HG02588 (cell line): ENCODE measurements at regions not wholly inside any gene's neighbourhood (a gene's known extent, or its start where the extent isn't known, plus 50 kb on each side); places are given as distances from the start of the nearest gene placed in this dataset.

ENCODE experiments used
- ATAC-seq: cut with Tn5 transposase; IDR thresholded peaks from one replicate; pipeline ENCODE4 v1.9.1; 2021; ENCODE audit warnings: mild to moderate bottlenecking, moderate library complexity; ENCODE audit not compliant: unreplicated experiment

DNA sequence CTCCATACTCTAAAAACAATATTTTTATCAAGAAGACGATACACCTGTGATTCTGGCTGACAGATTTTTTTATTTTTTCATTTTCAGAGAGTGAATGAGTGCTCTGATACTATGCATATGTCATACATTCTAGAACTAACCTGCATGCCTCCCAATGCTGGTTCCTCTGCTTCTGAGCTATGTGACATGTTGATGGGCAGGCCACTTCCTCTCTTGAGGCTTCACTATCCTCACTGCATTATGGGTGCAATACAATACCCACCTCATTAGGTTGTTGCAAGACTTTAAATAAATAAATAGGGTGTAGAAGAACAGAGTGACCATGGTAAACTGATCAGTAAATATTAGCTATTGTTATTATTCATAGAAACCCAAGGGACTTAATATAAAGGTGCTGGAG, 408.3 kb downstream of the HNRNPD start:
- ATAC-seq: no peak

DNA sequence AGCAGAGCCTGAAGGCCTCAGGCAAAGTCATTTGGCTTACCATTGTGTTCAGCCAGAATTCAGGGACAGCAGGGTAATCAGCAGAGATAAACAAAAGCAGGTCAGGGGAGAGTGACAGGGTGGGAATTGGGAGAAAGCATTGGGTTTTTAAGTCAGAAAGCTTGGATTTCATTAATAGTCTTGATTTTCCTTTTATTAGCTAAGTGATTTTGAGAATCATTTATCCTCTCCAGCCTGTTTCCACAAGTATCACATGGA, 410.1 kb downstream of the HNRNPD start:
- ATAC-seq: no peak

DNA sequence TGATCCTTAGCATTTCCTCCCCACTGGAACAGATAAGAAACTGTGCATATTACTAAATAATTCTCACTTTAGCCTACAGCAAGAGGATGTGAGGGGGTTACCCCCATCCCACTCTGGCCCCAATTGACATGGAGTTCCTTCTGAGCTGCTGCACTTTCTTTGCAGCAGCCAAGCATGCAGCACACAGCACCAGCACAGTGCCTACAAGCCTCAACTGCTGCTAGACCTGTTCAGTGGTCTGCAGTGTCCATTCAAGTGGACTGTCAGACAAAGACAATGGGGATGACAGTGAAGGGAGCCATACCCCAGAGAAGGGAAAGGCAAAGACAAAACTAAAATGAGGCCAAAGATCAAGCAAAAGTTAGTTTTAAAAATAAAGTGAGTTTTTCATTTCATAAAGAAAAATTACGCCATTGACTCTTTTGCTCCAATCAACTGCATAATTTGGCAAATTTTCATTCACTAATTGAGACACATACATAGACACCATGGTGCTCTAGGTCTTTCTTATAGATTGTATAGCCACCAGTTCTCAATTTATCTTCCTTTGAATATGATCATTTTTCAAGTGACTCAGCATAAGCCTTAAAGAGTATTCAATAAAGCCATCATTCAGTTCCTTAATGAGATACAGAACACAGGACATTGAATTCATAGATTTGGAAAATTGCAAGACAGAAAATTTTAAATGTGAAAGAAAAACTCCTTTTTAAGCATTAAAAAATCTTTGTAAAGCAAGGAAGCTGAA, 410.6 kb downstream of the HNRNPD start:
- ATAC-seq: no peak

DNA sequence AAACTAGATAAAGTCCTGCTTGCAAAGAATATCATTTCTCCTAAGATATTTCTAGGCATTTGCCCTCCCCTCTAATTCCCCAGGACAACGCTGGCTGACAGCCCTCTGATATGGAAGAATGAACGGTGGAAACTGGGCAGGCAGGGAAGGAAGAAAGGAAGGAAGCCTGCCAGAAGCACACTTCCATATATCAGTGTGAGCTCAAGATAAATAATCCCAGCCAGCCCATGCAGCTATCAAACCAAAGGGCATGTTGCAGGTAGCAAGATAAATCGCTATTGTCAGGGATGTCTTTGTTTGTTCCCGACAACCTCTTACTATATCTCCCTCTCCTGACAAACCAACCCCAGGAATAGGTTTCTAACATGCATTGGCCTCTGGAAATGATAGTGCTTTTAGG, 412.8 kb downstream of the HNRNPD start:
- ATAC-seq: no peak

DNA sequence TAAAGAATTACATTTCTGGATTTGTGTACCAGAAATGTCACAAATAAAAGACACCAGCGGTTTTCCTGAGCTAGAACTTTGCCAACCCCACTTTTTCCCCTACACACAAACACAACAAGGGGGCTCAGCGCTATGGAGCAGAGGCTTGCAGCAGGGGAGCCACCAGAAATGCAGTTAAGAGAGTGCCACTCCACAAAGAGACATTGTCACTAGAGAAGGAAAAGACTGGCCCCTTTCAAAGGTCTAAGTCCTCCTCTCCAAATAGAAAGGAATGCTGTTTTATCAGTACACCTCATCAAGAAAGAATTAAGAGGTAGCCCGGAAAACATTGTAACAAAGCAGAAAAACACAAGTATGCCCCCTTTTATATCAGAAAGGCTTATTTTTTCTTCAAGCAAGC, 419.5 kb downstream of the HNRNPD start:
- ATAC-seq: no peak

DNA sequence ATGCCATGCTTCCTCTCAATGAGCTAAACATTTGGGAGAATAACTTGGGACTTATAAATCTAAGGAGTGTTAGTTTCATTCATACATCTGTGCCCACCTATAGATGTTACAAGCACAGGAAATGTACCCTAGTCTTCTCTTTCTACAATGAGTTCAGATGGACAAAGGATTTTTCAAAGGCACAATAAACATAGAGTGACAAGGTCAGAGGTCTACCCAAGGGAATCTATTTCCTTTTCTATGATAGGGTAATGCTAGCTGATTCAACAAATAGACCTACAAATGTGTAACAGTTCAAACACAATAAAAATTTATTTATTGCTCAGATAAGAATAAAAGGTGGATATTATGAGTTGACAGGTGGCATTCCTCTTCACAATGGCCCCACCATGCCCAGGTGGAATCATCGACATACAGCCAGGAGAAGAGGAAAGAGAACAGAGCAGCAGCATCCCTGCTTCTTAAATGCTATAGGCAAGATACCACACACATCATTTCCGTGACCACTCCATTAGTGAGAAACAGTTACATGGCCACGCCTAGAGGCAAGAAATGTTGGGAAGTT, 421.8 kb downstream of the HNRNPD start:
- ATAC-seq: no peak

DNA sequence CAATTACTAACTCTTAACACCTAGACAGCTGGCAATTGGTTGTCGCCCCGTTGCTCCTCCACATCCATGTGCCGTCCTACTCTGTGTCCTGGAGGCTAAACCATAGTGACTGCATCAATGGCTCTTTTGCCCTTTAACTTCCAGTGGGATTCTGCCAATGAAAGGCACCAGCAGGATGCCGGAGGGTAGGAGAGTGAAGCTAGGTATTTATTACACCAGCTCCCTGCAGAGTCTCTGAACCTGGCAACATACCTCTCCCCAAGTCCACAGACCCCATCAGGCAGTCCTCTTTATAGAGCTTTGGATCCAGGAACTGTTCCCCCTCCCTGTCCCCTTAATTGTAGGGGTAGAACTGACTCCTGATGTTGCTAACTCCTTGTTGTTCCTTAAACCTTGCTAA, 426.8 kb downstream of the HNRNPD start:
- ATAC-seq: no peak

DNA sequence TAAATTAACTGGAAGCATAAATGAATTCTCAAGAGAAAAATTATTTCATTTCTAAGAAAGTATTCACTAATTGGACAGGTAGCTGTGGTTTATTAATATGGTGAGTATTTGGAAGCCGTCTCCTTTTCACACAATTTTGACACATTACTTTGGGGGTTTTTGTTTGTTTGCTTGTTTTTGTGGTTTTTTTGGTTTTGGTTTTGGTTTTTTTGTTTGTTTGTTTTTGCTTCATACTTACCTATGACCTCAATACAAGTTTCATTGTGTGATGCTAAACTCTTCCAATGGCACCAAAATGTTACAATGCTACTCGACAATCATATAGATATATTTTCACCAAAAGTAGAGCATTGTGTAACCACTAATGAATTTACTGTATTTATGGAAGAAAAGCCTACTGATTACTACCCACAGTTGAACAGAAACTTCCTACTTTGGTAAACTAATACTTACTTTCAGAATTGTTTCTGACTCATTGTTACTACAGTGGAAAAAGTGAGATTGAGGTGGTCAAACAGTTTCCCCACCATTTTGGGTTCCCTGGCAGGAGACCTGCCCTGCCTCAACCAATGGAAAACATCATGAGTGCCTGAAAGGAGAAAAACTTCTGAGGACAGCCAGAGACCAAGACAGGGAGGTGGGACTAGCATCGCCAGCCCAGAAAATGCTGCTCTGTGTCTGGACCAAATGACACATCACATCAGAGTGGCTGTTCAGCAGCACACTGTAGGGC, 443.1 kb downstream of the HNRNPD start:
- no peak for ATAC-seq

DNA sequence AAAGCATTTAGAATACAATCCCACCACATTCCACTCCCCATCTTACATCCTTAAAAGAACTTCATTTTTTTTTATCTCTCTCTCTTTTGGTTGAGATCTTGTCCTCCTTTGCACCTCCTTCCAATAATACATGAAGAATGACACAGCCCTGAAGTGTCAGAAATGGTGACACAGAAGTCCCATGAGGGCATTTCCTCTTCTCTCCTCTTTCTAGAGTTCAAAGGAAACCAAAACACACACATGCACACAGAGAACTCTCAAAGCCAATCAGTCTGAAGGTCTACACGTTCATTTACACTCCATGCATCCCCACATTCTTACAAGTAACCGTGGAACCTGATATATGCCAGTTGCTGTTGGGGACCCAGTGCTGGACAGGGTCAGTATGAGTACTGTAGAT, 450.7 kb downstream of the HNRNPD start:
- ATAC-seq: no peak

DNA sequence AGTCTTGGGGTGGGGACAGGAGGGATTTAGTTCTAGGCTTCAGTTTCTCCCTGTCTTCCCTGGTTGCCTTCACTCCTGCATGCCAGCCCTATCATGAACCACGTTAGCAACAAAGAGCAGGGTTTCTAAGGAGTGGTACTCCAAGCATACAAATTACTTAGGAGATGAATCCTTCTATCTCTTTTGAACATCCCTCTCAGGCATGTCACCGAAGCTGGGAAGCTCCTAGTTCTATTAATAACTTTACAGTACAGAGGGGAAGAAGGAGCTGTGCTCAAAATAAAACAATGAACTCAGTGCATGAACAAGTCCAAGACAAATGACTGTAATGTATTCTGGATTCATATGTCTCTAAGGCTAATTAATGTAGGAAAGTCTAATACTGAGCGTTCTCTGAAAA, 450.6 kb upstream of the RASGEF1B start:
- no peak for ATAC-seq

DNA sequence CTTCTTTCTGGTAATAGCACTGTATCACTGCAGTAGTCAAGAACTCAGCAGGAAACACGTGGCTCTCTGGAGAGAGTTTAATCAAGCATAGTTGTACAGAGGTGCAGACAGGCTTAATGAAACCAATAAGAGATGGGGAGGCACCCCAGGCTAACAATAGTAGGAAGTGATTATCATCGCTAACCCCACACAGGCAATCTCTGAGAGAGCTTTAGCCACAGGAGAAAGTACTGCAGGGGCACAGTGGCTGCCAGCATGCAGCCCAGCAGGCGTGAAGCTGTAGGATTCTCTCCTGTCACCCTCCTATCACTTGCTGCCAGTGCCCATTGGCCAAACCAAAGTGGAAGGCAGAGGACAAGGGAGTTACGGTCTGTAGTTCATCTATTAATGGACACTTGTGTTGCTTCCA, 450.0 kb upstream of the RASGEF1B start:
- ATAC-seq: no peak

DNA sequence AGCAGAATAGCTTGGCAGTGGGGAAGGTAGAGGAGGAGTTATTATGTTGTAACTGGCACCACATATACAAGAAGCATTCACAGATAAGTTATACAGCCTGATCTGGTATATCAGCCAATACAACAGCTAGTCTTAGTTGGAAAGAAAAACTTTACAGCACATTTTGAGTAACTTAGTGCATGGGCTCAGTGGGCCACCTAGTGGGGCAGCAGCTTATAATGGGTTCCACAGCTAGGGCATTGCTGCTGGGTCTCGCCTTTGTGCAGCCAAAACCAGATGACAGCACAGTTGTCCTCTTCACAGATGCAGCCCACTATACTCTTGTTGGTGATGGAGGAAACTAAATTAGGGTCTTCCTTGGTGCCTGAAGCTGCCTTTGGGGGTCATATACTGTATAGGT, 448.1 kb upstream of the RASGEF1B start:
- ATAC-seq: no peak

DNA sequence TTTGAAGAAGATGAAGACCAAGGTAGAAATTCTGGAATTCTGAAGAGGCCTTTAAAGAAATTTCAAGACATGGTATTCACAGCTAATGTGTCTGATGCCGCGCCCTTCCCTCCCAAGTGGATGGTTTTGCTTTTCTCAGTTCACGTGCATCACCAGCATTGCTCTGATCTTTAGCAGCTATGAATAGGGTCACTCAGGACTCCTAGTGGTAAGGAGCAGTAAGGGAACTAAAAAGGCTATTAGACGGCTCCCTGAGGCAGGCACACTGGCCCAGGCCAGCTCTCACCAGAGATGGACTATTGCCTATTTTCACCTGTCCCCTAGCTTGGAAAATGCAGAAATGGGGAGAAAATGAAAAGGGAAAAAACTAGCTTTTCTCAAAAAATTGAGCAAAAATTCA, 447.5 kb upstream of the RASGEF1B start:
- ATAC-seq: peak; percentile 69

DNA sequence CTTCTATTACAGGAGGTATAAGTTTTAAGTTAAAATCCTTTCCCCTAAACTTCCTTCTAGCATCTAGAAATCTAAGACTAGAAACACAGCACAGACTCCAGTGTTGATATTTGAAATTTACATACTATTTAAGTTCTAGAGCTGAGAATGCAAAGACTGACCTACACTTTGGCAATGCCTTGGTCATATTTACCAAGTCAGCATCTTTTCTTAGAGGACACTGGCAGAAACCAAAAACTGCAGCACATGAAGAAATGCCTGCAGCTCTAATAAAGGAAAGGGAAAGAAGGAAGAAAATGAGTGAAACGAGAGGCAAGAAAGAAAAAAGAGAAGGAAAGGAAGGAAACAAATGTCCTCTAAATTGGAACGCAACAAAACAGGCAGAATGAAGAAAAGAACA, 443.7 kb upstream of the RASGEF1B start:
- ATAC-seq: no peak

DNA sequence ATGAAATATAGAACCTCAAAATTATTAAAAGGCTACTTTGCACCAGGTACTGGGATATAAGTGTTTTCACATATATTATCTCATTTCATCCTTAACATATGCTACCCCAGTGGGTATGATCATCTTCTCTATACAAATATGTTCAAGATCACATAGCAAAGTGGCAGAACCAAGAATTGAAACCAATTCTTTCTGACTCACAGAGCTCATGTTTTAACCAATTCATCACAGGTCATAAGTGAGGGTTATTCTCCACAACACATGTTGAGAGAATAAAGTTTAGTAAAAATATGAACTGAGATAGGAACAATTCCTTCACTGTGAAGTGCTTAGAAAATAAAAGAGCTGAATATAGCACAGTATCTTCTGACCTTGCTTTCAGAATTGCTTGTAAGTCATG, 442.9 kb upstream of the RASGEF1B start:
- ATAC-seq: peak; percentile 48

DNA sequence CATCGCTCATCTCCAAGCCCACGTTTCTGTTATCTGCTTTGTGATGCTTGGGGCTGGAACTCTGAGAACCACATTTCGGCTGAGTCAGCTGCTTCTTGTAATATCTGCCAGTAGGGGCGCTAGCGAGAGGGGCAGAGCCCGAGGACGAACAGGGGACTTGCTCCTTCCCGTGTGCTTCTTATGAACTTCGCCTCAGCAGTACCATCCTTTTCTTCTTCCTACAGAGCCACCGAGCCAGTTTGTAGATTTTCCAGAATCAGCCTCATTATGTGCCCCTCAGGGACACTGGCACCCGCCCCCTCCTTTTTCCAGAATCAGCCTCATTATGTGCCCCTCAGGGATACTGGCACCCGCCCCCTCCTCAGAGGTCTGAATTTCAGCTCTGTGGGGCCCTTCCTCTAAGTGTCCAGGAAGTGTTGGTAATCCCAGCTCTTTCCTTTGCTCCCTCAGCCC, 441.7 kb upstream of the RASGEF1B start:
- ATAC-seq: peak; percentile 75

DNA sequence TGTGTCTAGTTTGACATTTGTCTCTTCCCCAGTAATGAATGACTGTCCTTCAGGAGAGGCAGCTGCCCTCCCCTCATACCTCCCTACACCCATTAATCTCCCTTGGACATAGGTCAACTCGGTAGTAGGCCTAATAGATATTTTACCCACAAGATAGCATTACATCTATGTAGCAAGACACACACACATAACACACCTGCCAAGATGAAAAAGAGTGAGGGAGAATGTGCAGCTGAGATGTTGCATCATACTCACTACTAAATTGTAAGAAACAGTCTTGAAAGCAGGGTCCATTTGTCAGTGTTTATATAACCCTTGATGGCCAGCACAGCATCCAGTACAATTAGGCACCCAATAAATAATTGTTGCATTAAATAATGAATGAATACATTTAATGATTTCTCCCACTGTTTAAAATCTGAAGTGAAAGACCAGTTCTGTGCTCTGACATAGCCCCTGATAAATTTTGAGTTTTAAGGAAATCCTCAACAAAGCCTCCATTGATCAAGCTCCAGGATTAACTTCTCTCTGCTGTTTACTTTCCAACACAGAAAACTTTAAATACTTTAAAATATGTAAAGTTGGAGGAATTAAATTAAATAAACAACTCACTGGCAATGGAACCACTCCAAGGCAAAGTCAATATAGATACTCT, 440.8 kb upstream of the RASGEF1B start:
- no peak for ATAC-seq

DNA sequence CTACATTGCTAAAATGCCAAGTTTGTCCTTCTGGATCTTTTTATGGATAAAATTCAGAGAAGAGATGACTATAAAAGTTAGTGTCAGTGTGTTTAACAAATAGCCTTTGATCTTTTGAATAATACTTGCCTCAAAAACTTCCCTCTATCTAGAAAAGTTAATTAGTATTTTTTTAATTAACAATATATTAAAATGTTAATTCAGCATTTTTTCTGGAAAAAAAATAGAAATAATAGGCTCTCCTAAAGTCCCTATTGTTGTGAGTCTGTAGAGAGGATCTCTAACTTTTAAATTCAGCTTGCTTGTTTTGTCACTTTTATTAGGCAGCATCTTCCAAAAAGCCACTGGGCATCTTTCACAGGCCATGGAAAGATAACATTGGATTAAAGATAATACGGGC, 435.2 kb upstream of the RASGEF1B start:
- no peak for ATAC-seq

DNA sequence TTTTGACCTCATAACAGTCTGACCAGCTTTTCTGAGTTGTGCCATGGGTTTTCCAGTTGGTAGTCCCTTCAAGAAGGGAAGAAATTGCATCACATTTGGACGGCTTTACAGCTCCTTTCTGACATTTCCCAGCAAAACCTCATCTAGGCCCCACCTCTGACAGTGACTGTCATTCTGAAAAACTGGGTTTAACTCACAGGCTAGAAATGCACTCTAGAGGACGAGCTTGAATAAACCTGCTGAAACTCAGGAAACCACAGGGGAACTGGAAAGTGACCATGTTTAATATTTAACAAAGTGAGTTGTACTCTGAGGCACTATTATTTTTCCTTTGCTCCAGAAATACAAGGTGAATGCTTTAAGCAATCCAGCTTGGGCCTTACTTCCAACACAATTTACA, 434.3 kb upstream of the RASGEF1B start:
- peak; percentile 97 for ATAC-seq

DNA sequence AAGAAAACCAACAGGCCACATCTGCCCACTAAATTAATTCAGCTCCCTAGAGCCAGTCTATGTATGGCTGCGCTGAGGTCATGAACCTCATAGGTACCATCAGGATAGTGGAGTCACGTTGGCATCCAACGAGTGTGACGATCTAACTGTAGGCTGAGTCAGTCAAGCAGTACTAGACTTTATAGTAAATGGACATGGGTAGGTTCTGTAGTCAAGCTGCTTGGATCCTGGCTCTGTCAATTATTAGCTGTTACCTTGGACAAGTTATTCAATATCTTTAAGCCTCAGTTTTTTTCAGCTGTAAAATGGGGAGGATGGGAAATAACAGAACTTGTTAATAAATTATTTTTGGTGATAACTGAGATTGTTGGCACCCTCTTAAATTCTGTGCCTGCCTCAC, 432.4 kb upstream of the RASGEF1B start:
- no peak for ATAC-seq

DNA sequence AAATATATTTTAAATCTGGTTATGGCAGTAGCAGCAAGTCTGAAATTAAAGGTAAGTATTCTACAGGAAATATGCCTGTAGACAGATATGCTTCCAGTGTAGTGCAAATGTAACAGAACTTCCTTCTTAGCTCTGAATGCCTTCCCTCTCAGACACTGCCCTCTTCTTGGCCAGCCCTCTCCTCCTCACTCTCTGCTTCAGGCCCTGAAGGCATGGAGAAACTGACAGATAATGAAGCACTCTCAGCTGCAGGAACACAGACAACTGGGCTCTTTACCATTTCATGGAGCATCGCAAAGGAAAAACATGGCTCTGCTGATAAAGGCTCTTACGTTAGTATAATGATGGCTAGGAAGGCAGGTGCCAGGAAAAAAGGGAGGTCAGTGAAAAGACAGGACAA, 431.5 kb upstream of the RASGEF1B start:
- ATAC-seq: no peak
